GM23338 (cell line): ENCODE measurements at regions not wholly inside any gene's neighbourhood (a gene's known extent, or its start where the extent isn't known, plus 50 kb on each side); places are given as distances from the start of the nearest gene placed in this dataset.
A peak's percentile ranks its signal among the peaks of the same experiment; 100 is the strongest.

ENCODE experiments used
- ATAC-seq: fragments of 200-7000 bp; cut with Tn5 transposase; 3 replicates; pipeline ENCODE4 v1.9.1; 2020
- DNase-seq: peaks from one replicate; pipeline ENCODE4 v3.0.0-alpha.2; 2015; ENCODE audit warnings: low spot score
- H2AFZ ChIP-seq: fragments of 200-600 bp; sonication (generic); 2 replicates; pipeline ENCODE4 v1.8.0; 2016; ENCODE audit warnings: antibody characterized with exemption, mild to moderate bottlenecking, moderate library complexity
- H3F3A ChIP-seq: fragments of 200-600 bp; sonication (generic); replicated peaks from 2 replicates; pipeline ENCODE4 v1.8.0; 2017; ENCODE audit warnings: antibody characterized with exemption, mixed run types, low read depth
- H3K27ac ChIP-seq: fragments of 200-600 bp; sonication (generic); 2 replicates; pipeline ENCODE4 v1.6.1; 2016; ENCODE audit warnings: low read depth
- H3K27me3 ChIP-seq: fragments of 200-600 bp; sonication (generic); 2 replicates; pipeline ENCODE4 v1.8.0; 2016; ENCODE audit warnings: mild to moderate bottlenecking, mixed run types, moderate library complexity; ENCODE audit not compliant: insufficient read depth
- H3K36me3 ChIP-seq: fragments of 200-600 bp; sonication (generic); 2 replicates; pipeline ENCODE4 v1.8.0; 2016; ENCODE audit warnings: mild to moderate bottlenecking; ENCODE audit not compliant: insufficient read depth
- H3K4me1 ChIP-seq: fragments of 200-600 bp; sonication (generic); 2 replicates; pipeline ENCODE4 v1.8.0; 2016; ENCODE audit warnings: mild to moderate bottlenecking, moderate library complexity; ENCODE audit not compliant: insufficient read depth
- H3K4me2 ChIP-seq: fragments of 200-600 bp; sonication (generic); 2 replicates; pipeline ENCODE4 v1.7.1; 2017; ENCODE audit warnings: mixed run types
- H3K4me3 ChIP-seq: fragments of 200-600 bp; sonication (generic); 2 replicates; pipeline ENCODE4 v1.6.1; 2016; ENCODE audit warnings: mixed run types
- H3K79me2 ChIP-seq: fragments of 200-600 bp; sonication (generic); replicated peaks from 2 replicates; pipeline ENCODE4 v1.8.0; 2017; ENCODE audit warnings: mild to moderate bottlenecking; ENCODE audit not compliant: insufficient read depth
- H3K9me2 ChIP-seq: fragments of 200-600 bp; sonication (generic); 2 replicates; pipeline ENCODE4 v1.8.0; 2017; ENCODE audit not compliant: insufficient read depth
- H4K20me1 ChIP-seq: fragments of 200-600 bp; sonication (generic); replicated peaks from 2 replicates; pipeline ENCODE4 v1.8.0; 2017; ENCODE audit warnings: mild to moderate bottlenecking; ENCODE audit not compliant: insufficient read depth
- H3K27ac Mint-ChIP-seq: 2 replicates; pipeline ENCODE4 v1.8.0; 2020; ENCODE audit warnings: inconsistent platforms, mild to moderate bottlenecking, moderate library complexity, mixed read lengths
- H3K27me3 Mint-ChIP-seq: 3 replicates; pipeline ENCODE4 v1.8.0; 2022; ENCODE audit warnings: low read depth, mild to moderate bottlenecking, moderate library complexity, mixed read lengths, inconsistent platforms; ENCODE audit not compliant: insufficient read depth, poor library complexity
- H3K36me3 Mint-ChIP-seq: 3 replicates; pipeline ENCODE4 v1.8.0; 2021; ENCODE audit warnings: low read depth, mild to moderate bottlenecking, inconsistent platforms, moderate library complexity, mixed read lengths
- H3K4me1 Mint-ChIP-seq: 3 replicates; pipeline ENCODE4 v1.8.0; 2020; ENCODE audit warnings: mild to moderate bottlenecking, inconsistent platforms, mixed read lengths
- H3K4me3 Mint-ChIP-seq: 3 replicates; pipeline ENCODE4 v1.8.0; 2021; ENCODE audit warnings: moderate library complexity, mild to moderate bottlenecking, inconsistent platforms, mixed read lengths
- H3K9me3 Mint-ChIP-seq: 3 replicates; pipeline ENCODE4 v1.8.0; 2020; ENCODE audit warnings: moderate library complexity, mild to moderate bottlenecking, inconsistent platforms, mixed read lengths
- CREB1 ChIP-seq: fragments of 250-450 bp; sonication (Bioruptor Pico); IDR thresholded peaks from 2 replicates; pipeline ENCODE4 v1.5.0; 2020; ENCODE audit warnings: low read depth, mild to moderate bottlenecking, moderate library complexity
- ETS1 ChIP-seq: IDR thresholded peaks from 2 replicates; pipeline ENCODE4 v1.6.1; 2016; ENCODE audit warnings: antibody characterized with exemption
- EZH2 ChIP-seq: fragments of 200-600 bp; sonication (generic); IDR thresholded peaks from one replicate; pipeline ENCODE4 v1.8.0; 2017; ENCODE audit warnings: antibody characterized with exemption, mild to moderate bottlenecking, low read depth; ENCODE audit not compliant: unreplicated experiment
- EZH2phosphoT487 ChIP-seq: fragments of 200-600 bp; sonication (generic); IDR thresholded peaks from one replicate; pipeline ENCODE4 v1.8.1; 2018; ENCODE audit warnings: antibody characterized with exemption; ENCODE audit not compliant: unreplicated experiment
- JUNB ChIP-seq: IDR thresholded peaks from one replicate; pipeline ENCODE4 v1.6.1; 2016; ENCODE audit warnings: antibody characterized with exemption; ENCODE audit not compliant: unreplicated experiment
- NANOG ChIP-seq: IDR thresholded peaks from 2 replicates; pipeline ENCODE4 v1.6.1; 2016; ENCODE audit warnings: antibody characterized with exemption, borderline replicate concordance
- POLR2AphosphoS5 ChIP-seq: IDR thresholded peaks from 2 replicates; pipeline ENCODE4 v1.6.1; 2016; ENCODE audit warnings: antibody characterized with exemption, low read depth
- STAT1 ChIP-seq: IDR thresholded peaks from one replicate; pipeline ENCODE4 v1.6.1; 2016; ENCODE audit warnings: antibody characterized with exemption; ENCODE audit not compliant: unreplicated experiment
- ZNF114 ChIP-seq: fragments of 250-450 bp; sonication (Bioruptor Pico); IDR thresholded peaks from 2 replicates; pipeline ENCODE4 v1.5.0; 2020; ENCODE audit warnings: mild to moderate bottlenecking, moderate library complexity
- ZNF331 ChIP-seq: fragments of 250-450 bp; sonication (Bioruptor Pico); IDR thresholded peaks from 2 replicates; pipeline ENCODE4 v1.5.0; 2020; ENCODE audit warnings: low read depth, mild to moderate bottlenecking, moderate library complexity
- ZNF462 ChIP-seq: fragments of 250-450 bp; sonication (Bioruptor Pico); IDR thresholded peaks from 2 replicates; pipeline ENCODE4 v1.5.0; 2020; ENCODE audit warnings: mild to moderate bottlenecking, moderate library complexity
- TF ChIP-seq, protein P1 (sequence below), 2 experiments: fragments of 200-600 bp in 1 of 2; sonication (generic) in 1 of 2; conservative IDR thresholded peaks; 2 replicates each; pipeline versions ENCODE4 v1.5.1 to v1.6.1; 2016 to 2017; ENCODE audit warnings: antibody characterized with exemption in 2 of 2, low read depth in 2 of 2, mild to moderate bottlenecking in 2 of 2, moderate library complexity in 1 of 2
- TF ChIP-seq, protein P2 (sequence below): IDR thresholded peaks from one replicate; pipeline ENCODE4 v1.6.1; 2018; ENCODE audit warnings: antibody characterized with exemption; ENCODE audit not compliant: unreplicated experiment

DNA sequence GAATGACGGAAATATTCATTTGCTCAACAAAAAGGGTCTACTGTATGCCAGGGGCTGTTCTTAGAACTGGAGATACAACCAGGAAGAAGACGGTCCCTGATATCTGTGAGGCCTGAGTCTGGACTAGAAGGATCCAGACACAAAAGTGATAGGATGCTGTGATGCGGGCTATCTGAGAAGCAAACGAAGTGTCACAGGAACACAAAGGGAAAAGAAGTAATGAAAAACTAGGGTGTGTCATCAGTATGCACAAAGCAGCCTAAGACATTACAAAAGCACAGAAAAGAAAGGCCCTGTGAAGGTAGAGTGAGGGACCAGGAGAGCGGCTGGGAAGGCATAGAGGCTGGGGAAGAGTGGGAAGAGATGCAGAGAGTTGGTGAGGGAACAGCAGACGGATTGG lies 63.3 kb upstream of the C3orf80 start:
- no peaks in the 10 kb centered on the region for H3K27me3 ChIP-seq
- H4K20me1 ChIP-seq: no peaks in the 10 kb centered on the region
- ATAC-seq (no peak; the same call in 2 of the 3 replicates), DNase-seq (no peak)
- H3K36me3 ChIP-seq: no peaks in the 10 kb centered on the region
- no peak overlapping the region for H3K4me2 ChIP-seq
- Mint-ChIP-seq H3K4me3 (no peak overlapping the region), H3K27ac (0 out of 2 replicates have a peak overlapping the region, but pooled peaks have one; percentile 43), H3K9me3 (no peaks in the 10 kb centered on the region), H3K27me3 (no peaks in the 10 kb centered on the region), H3K36me3 (no peaks in the 10 kb centered on the region), H3K4me1 (peaks cover 21% of the 10 kb centered on the region)
- peaks cover 25% of the 10 kb centered on the region; the same call in 1 of the 2 replicates for H3K4me1 ChIP-seq
- H3K27ac ChIP-seq: no peak overlapping the region
- H2AFZ ChIP-seq: no peak overlapping the region; the same call in 1 of the 2 replicates
- no peaks in the 10 kb centered on the region for H3F3A ChIP-seq
- H3K79me2 ChIP-seq: no peaks in the 10 kb centered on the region
- H3K4me3 ChIP-seq: no peak overlapping the region
- TF ChIP-seq, protein P1, sequence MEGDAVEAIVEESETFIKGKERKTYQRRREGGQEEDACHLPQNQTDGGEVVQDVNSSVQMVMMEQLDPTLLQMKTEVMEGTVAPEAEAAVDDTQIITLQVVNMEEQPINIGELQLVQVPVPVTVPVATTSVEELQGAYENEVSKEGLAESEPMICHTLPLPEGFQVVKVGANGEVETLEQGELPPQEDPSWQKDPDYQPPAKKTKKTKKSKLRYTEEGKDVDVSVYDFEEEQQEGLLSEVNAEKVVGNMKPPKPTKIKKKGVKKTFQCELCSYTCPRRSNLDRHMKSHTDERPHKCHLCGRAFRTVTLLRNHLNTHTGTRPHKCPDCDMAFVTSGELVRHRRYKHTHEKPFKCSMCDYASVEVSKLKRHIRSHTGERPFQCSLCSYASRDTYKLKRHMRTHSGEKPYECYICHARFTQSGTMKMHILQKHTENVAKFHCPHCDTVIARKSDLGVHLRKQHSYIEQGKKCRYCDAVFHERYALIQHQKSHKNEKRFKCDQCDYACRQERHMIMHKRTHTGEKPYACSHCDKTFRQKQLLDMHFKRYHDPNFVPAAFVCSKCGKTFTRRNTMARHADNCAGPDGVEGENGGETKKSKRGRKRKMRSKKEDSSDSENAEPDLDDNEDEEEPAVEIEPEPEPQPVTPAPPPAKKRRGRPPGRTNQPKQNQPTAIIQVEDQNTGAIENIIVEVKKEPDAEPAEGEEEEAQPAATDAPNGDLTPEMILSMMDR (conservative IDR thresholded peaks at IDR 0.05; ENCODE audit: low read depth in 2 of 2): no peak
- TF ChIP-seq POLR2AphosphoS5 (no peak), ETS1 (no peak), EZH2 (no peak), STAT1 (no peak), CREB1 (CRISPR knock-in tag) (no peak), ZNF114 (no peak), ZNF462 (CRISPR knock-in tag) (no peak), EZH2phosphoT487 (no peak), NANOG (no peak), ZNF331 (CRISPR knock-in tag) (no peak), JUNB (no peak)
- TF ChIP-seq, protein P2, sequence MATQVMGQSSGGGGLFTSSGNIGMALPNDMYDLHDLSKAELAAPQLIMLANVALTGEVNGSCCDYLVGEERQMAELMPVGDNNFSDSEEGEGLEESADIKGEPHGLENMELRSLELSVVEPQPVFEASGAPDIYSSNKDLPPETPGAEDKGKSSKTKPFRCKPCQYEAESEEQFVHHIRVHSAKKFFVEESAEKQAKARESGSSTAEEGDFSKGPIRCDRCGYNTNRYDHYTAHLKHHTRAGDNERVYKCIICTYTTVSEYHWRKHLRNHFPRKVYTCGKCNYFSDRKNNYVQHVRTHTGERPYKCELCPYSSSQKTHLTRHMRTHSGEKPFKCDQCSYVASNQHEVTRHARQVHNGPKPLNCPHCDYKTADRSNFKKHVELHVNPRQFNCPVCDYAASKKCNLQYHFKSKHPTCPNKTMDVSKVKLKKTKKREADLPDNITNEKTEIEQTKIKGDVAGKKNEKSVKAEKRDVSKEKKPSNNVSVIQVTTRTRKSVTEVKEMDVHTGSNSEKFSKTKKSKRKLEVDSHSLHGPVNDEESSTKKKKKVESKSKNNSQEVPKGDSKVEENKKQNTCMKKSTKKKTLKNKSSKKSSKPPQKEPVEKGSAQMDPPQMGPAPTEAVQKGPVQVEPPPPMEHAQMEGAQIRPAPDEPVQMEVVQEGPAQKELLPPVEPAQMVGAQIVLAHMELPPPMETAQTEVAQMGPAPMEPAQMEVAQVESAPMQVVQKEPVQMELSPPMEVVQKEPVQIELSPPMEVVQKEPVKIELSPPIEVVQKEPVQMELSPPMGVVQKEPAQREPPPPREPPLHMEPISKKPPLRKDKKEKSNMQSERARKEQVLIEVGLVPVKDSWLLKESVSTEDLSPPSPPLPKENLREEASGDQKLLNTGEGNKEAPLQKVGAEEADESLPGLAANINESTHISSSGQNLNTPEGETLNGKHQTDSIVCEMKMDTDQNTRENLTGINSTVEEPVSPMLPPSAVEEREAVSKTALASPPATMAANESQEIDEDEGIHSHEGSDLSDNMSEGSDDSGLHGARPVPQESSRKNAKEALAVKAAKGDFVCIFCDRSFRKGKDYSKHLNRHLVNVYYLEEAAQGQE: no peak
- no peaks in the 10 kb centered on the region for H3K9me2 ChIP-seq
